GM19351 (cell line): ENCODE measurements at regions not wholly inside any gene's neighbourhood (a gene's known extent, or its start where the extent isn't known, plus 50 kb on each side); places are given as distances from the start of the nearest gene placed in this dataset.
A peak's percentile ranks its signal among the peaks of the same experiment; 100 is the strongest.

Experiments used
- ATAC-seq: cut with Tn5 transposase; IDR thresholded peaks from one replicate; pipeline ENCODE4 v1.9.1; 2021; ENCODE audit warnings: mild to moderate bottlenecking, moderate library complexity; ENCODE audit not compliant: unreplicated experiment

DNA sequence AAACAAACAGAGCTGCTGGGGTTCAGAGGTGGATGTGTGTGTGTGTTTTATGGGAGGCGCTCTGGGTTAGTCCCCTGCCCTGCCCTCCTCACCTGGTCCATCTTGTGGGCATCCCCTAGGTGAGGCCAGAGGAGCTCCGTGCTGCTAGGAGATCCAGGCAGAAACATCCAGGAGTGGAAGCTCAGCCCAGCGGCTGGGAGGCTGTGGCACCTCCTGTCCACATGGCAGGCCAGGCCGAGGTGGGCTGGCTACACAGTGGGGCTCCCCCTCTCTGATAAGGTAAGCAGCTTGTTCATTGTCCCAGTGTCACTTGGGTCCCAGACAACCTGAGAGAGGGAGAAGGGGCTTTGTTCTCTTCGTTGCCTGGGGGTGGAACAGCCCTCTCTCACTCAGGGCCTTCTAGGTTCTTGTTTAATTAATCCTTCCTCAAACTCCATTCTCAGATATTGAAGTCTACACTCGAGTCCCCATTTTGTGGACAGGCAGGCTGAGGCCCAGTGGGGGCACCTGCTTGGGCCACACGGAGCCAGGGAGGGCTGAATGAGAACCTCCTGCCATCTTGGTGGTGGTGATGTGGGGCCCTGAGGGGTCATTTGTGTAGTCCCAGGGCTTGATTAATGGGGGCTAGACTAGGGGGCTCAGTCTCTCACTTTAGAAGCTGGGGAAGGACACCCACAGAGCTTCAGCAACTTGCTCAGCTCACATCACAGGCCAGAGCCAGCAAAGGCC is 216.8 kb upstream of the GPR26 start:
- no peak for ATAC-seq

DNA sequence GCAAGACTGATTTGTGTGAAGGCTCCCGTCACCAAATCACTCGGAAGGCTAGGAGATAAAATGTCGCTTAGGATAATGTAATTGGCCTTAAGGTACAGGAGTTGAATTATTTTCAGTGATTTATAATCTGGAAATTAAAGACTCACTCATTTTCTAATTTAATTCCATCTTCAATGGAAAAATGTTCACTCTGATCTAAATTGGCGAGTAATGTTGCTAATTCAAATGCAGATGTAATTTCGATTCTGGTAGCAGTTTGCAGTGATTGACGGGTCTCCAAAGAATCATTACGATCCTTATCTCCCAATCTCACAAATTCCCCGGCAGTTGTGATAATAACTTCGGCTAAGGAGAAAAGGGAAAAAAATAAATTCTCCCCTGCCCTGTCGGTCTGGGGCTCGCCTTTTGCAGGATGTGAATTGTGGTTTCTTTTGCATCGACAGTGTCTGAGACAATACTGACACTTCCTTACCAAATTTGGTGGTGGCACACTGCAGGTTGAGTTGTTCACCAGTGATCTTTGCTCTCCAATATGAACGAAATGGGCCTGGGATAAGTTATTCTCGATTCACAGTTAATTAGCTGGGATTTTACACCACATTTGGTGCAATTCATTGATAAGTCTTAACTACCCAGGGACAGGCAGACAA is 215.1 kb upstream of the GPR26 start:
- no peak for ATAC-seq

DNA sequence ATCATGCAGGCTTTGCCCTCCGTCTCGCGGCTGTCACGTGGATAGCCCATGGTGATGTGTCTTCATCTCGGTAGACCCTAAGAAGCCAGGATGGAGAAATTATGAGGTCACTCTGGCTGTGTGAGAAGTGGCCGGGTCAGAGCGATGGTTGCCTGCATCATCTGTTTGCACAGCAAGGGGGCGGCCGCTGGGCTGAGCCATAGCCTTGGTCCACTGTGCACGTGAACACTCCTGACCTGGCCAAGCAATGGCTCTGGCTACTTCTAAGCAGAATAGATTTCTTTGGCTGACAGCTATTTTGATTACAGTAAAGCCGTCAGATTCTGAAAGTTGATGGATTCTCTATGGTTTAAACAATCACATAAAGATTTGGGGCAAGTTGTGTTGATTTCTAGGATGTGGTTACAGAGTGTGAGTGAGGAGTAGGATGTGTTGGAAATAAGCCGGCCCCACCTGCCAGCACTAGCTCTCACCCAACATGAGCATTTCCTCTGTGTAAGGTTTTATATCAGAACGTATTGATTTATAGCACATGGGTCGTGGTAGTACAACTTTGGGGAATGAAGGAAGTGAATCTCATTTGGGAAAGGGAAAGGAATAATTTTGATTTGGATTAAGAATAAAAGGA is 214.4 kb upstream of the GPR26 start:
- no peak for ATAC-seq

DNA sequence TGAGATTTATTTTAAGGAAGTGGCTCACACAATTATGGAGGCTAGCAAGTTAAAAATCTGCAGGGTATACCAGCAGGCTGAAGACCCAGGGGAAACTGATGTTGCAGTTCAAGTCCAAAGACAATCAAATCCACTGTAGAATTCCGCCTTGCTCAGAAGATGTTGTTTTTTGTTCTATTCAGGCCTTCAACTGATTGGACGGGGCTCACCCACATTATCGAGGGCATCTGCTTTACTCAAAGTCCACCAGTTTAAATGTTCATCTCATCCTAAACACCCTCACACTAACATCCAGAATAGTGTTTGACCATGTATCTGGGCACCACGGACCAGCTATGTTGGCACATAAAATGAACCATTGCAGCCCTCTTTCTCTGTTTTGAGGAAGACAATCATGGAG is 211.2 kb upstream of the GPR26 start:
- no peak for ATAC-seq

DNA sequence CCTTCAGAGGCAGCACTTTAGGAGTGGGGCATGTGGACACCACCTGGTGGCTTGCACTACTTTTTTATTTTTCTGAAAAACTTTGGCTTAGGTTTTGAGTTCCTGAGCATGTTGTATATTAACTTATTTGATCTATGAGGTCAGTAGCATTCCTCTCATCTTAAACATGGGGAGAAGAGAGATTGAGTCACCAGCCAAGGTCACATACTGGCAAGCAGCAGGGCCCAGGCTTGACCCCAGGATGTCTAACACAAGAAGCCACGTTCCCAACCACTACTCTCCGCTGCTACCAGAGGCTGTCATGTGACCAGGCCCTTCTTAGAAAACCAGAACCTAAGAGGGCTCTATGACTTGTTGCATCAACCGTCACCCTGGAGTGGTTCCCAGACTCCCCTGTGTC is 210.3 kb upstream of the GPR26 start:
- ATAC-seq = no peak

DNA sequence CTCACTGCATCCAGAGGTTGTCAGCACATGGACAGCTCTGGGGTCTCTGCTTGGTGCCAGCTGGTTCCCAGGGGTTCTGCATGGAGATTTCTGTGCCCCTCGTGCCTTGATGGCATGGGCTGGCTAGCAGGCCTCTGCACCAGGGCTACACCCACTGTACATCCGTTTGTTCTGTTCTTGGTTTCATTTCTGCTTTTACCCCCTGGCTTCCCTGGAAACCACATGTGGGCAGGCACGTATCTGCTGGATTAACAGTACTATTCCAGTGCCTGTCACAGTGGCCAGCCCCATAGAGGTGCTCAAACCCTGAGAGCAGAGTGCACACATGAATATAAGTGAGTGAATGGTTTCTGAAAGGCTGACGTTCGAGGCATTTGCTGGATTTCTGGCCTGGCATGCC is 207.2 kb upstream of the GPR26 start:
- ATAC-seq = peak; percentile 49

DNA sequence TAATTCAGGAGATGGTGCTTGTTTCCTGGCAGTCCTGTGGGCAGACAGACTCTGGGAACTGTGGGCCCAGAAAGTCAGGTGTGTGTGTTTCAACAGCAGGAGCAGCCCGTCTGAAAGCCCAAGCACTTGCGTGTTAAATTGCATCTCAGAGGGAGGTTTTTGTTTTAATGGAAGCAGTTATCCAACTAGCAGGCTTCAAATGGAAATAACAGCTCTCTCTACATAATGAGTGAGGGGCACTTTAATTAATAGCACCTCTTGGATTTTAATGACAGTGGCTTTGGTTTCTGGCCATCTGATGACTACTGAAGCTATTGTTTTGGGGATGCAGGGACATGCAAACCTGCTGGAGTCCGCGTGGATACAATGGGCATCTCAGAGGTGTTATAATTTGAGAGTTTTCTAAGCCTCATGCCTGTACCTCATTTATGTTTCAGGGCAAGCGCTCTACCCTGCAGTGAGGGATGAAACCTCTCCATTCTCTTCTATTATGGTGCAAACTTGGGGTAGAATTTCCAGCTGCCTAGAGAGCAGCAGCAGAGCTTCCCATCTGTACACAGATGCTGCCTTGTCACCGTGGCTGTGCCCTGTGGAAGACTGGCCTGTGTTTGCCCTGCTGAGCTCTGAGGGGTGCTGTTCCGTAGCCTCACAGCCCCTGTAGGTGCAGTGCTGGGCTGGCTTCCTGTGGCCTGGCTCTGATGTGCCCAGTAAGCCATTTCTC is 206.6 kb upstream of the GPR26 start:
- ATAC-seq = no peak

DNA sequence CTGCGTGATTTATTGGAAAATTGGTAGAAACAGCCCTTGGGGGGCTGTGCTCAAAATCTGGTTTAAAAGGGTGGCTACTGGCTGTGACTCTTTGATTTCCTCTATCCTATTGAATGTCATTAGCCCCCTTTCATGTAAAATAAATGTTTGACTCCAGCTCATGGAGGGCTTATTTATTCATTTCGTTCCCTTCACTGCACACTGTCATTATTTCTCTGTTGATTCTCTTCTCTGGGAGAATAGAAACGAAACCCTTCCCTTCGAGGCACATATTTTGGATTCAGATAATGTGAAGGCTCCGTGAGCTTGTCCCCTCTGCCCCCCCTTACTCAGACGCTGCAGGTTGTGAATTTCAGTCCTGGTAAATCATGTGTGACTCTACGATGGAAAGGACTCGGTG is 203.9 kb upstream of the GPR26 start:
- no peak for ATAC-seq

DNA sequence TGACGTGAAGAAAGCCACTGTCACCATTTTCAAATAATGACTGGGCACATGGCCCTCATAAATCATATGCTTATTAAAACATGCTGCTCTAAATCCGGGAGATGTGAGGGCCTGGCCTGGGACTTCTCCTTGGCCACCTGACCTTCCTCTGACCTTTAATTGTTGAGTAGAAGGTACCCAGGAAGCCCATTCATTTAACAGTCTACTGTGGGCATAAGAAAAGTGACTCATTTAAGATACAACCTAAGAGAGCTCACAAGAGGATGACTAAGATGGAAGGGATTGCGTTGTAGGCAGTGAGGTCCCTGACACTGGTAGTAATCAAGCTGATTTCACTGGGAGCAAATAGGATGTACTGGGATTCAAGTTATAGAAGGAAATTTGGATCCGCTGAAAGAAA is 203.4 kb upstream of the GPR26 start:
- ATAC-seq = no peak

DNA sequence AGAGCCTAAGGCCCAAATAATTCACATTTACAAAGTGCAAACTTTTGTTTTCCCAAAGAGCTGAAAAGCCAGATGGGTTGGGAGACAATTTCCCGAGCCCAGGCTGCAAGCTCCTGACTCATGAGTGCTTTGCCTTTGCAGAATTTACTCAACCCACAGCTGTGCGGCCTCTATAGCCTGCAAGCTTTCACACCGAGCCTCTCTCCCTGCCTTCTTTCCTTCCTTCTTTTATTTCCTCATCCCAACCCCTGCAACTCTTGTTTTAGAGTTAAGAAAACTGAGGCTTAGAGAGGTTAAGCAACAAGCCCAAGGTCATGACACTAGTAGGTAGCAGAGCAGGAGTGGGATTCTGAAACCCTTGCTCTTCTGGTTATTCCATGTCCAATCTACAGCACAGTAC is 203.0 kb upstream of the GPR26 start:
- no peak for ATAC-seq

DNA sequence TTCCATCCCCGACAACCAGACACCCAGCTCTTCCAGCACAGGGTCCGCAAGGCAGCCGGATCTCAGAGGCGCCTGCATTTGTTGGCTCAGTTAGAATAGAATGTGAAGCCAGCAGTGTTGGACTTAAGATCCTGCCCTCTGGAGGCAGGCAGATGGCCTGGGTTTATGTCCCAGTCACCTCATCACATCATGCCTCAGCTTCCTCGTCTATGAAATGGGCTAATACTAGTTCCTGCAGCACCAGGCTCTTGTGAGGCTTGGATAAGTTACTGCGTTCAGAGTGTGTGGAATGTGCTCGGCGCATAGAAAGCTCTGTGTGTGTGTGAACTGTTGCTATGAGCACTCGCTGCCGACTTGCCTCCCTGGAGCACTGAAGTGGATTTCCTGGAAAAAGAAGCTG is 202.5 kb upstream of the GPR26 start:
- no peak for ATAC-seq

DNA sequence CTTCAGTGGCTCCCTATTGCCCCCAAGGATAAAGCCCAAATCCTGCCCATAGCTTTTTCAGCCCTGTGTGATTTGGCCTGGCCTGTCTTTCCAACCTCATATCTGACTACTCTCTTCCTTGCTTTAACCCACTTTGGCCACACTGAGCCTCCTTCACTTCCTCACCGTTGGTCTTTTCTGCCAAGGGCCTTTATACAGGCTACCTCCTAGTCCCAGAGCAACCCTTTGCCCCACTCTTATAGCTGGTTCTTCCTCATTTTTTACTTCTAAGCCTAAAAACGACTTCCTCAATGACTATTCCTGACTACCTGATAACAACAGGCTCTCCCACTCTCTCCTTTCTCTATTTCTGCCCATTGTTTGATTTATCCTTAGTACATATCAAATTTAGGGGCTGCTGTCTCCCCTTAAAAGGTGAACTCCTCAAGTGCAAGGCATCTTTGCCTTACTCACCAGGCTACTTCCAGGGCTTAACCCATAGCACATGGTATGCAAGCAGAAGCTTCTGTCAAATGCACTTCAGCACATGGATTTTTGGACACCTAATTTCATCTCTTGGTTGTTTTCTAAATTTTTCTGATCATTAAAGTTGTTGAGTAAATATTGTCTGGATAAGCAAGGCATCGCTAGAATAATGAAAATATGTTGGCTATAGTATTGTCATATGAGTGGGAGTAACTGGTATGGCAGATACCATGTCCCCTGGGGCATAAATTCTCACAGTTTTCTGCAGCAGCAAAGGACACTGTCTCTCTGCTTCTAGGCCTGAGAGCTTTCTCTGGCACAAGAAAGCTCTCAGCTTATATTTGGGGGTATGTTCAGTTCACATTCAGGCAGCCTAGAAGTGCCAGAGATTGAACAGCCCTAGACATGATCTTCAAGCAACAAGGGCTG is 201.5 kb upstream of the GPR26 start:
- no peak for ATAC-seq

DNA sequence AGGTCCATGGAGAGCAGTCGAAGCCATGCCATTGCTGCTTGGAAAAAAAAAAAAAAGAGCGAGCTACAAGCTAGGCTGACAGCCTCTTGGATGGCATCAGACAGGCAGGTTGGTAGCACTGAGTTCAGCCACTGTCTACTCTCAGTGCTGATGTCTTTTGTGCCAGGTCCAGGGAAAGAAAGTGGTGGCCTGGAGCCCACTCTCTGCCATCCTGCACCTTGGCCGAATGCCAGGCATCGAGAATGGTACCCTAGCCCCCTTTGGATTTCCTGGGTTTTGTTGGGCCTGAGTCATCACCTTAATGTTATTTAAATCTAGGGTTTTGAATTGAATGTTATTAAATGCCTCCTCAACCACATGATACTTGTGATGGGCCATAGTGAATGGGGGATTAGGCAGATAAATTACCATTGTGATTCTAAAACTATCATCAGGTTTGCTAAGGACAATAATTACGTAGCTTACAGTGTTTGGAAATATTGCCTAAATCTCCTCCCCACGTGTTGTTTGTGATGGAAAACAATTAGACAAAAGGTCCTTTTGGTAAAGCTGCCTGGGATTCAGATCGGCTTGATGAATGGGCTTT is 195.7 kb upstream of the GPR26 start:
- ATAC-seq = no peak

DNA sequence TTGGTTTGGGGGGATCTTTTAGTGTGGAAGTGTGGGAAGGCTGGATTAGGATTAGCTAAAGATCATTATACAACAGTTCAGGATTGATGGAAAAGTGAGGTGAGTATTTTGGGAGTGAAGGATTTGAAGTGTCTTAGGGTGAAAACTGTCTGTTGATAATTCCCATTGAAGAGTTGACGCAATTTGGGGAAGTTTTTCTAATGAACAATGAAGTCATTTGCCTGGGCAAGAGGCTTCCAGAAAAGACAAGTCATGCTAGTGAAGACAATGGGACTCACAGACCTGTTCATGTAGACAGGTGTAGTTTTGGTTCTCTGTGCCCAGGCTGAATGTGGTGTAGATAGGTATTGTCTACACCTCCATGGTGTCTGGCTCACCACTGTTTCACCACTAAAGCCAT is 194.3 kb upstream of the GPR26 start:
- no peak for ATAC-seq

DNA sequence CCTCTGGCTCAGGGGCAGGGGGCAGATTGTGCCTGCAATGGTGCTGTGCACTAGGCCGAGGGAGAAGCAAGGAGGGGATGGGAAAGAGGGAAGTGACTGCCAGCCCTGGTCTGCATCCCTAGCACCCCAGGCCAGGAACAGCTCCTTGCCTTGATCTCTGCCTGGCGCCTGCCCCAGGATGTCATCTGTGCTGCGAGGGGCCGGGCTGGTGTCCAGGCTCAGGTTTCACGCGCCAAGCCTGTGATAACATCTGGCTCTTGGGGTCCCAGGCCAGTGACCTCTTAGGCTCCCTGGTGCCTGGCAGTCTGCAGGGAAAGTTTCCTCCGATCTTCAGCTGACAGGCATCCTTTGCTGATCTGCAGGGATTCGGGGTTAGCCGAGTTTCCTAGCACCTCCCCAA is 193.5 kb upstream of the GPR26 start:
- ATAC-seq = no peak

DNA sequence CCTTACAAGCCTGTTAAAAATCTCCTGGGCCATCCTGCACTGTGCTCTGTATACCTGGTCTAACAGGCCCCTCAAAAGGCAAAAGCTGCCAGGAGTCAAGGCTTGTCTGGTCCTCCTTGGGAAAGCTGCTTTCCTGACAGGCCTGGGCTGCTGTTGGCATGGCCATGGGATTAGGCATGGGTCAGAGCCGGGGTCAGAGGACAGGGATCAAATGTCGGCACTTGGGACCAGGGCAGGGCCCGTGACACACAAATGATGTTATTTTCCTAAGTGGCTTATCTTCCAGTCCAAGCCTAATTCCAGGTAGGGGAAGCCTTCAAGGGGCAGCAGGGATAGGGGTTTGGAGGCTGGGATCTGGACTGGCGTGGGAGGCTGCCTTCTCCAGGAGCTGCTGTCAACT is 191.5 kb upstream of the GPR26 start:
- ATAC-seq = no peak

DNA sequence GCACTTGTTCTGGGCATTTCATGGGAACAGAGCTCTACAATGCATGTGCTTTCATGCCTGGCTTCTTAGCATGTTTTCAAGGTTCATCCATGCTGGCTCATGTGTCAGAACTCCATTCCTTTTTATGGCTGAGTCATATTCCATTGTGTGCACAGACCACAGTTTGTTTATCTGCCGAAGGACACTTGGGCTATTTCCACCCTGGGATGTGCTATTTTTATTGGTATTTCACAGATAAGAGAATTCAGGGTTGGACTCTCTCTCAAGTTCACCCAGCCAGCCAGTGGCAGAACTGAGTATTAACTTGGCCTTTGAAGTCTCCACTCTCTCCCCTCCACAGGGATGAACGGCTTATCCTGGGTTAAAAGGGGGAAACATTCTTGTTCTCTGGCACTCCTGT is 190.7 kb upstream of the GPR26 start:
- ATAC-seq = no peak

DNA sequence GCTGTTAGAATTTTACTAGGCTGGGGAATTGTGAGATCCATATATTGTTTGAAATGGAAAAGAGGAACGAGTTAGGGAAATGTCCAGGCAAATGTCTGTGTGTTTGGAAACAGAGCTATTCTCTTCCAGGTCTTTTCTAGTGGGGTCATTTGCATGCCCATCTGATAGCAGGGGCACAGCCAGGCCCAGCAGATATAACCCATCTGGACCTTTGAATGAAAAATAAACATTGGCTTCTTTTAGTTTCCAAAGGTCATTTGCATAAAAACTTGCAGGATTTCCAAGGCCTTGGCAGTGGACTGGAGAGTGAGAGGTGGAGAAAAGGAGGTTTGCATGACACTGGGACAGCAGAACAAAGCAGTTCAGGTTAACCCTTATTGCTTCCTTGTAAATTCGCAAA is 188.0 kb upstream of the GPR26 start:
- ATAC-seq = no peak

DNA sequence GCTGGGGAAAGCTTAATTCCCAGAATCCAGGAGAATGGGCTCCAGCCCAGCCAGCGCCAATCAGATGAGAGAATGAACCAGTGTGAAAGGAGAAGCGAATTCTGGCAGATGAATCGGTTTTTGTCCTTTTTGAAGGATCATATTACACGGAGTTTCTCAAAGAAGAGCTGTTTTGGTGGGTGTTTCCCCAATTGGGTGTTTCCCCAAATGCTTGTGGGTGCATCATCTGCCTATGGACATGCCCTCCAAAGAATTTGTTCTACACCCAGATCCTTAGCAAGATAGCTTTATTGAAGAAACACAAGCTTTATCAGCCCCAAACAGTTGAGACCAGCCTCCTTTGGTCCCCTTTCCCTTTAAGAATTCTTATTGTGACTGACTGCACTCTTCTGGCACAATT is 186.5 kb upstream of the GPR26 start:
- ATAC-seq = no peak

DNA sequence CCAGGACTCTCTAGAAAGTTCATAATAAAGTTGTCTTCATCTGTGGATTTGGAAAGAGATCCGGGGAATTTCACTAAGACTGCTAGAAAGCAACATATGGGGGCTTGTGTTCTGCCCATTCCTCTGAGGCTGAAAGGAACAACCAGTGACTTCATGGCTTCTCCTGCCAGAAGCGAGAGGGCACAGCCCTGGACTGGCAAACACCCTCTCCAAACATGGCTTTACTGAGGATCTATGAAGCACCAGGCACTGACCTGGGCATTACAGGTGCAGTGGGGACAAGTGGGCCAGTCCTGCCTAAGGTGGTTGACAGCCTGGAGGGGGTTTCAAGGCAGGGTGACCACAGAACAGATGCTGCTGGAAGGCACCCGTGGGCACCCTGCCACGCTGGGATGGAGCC is 185.8 kb upstream of the GPR26 start:
- ATAC-seq = no peak
